ENCODE measurements at regions not wholly inside any gene's neighbourhood (a gene's known extent, or its start where the extent isn't known, plus 50 kb on each side); places are given as distances from the start of the nearest gene placed in this dataset.

DNA sequence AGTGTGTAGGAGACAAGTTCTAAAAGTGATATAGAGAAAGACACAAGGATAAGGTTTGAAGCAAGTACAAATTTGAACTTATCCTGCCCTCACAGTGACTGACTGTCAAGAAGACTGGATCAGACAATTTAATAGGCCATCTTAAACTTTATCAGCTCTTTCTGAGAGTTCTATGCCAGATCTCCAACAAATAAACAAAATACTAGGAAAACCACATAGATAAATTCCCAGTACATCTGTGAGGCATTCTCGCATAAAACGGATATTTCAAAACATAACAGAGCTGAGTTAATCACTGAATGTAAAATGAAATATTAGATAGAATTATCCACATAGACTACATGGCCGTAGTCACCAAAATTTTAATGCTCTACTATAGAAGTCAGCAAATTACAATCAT lies 120.9 kb upstream of the LUZP2 start:
- no peaks in the 10 kb centered on the region for H3K79me2 ChIP-seq (ENCODE audit: control insufficient read depth, insufficient read depth, low read length)
- TF ChIP-seq, protein P1, sequence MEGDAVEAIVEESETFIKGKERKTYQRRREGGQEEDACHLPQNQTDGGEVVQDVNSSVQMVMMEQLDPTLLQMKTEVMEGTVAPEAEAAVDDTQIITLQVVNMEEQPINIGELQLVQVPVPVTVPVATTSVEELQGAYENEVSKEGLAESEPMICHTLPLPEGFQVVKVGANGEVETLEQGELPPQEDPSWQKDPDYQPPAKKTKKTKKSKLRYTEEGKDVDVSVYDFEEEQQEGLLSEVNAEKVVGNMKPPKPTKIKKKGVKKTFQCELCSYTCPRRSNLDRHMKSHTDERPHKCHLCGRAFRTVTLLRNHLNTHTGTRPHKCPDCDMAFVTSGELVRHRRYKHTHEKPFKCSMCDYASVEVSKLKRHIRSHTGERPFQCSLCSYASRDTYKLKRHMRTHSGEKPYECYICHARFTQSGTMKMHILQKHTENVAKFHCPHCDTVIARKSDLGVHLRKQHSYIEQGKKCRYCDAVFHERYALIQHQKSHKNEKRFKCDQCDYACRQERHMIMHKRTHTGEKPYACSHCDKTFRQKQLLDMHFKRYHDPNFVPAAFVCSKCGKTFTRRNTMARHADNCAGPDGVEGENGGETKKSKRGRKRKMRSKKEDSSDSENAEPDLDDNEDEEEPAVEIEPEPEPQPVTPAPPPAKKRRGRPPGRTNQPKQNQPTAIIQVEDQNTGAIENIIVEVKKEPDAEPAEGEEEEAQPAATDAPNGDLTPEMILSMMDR (conservative IDR thresholded peaks at IDR 0.05 in 1 of 2, IDR thresholded peaks at IDR 0.05 in 1 of 2; ENCODE audit: low read depth in 1 of 2, low read length in 2 of 2): no peak
- no peak for TF ChIP-seq EZH2 (IDR thresholded peaks at IDR 0.05; ENCODE audit: low read length, missing control alignments)
- no peak overlapping the region for H3K9ac ChIP-seq (ENCODE audit: insufficient read depth, low read length)
- no peaks in the 10 kb centered on the region for H3K4me1 ChIP-seq (ENCODE audit: control insufficient read depth, extremely low read depth, insufficient read depth, low read length)
- H2AFZ ChIP-seq (ENCODE audit: low read length): no peak overlapping the region
- H3K36me3 ChIP-seq (ENCODE audit: control insufficient read depth, insufficient read depth, low read length): no peaks in the 10 kb centered on the region
- no peak overlapping the region for H3K27ac ChIP-seq (ENCODE audit: insufficient read depth, low read length)
- H3K4me2 ChIP-seq (ENCODE audit: extremely low read depth, insufficient read depth, low read length): no peak overlapping the region
- no peaks in the 10 kb centered on the region for H3K27me3 ChIP-seq (ENCODE audit: control insufficient read depth, insufficient read depth, low read length)
- no peaks in the 10 kb centered on the region for H4K20me1 ChIP-seq (ENCODE audit: control insufficient read depth, extremely low read depth, insufficient read depth, low read length)
- H3K9me3 ChIP-seq (ENCODE audit: control insufficient read depth, insufficient read depth, low read depth, low read length): no peaks in the 10 kb centered on the region
- no peak overlapping the region for H3K4me3 ChIP-seq (replicated peaks in 1 of 4; ENCODE audit: control extremely low read depth in 1 of 4, insufficient read depth in 1 of 4, low read depth in 3 of 4, low read length in 4 of 4)
- DNase-seq (ENCODE audit: low read depth in 2 of 2): peak; percentile 14 to 18

DNA sequence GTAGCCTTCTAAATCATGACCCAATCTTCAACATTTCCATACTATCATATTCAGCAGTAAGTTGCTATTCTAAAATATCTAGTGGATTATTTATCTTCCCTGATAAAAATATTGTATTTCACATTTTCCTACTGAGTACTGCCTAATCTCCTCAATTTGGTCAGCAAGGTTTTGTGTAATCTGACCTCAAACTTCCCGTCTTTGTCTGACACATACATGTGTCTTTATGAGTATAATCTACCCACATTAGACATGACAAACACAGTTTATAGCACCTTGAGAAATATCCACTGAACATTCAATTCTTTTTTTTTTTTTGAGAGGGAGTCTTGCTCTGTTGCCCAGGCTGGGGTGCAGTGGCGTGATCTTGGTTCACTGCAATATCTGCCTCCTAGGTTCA lies 113.7 kb upstream of the LUZP2 start:
- H3K4me2 ChIP-seq (ENCODE audit: extremely low read depth, insufficient read depth, low read length): no peak overlapping the region

DNA sequence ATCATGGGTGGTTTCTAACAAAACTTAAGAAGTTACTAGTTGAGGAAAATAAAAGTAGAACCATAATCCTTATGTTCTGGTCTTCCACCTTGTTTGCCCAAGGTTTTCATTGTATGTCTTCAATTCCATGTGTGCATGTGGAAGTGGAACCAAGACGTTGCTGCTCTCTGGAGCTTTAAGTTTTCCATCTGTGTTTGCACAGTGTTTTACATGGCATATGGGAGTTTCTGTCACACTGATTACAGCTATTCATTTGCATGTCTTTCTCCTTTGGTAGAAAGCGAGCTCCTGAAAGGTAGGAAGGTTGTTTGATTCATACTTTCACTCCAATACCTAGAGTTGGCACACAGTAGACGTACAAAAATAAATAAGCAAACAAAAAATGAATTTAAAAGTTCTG lies 112.6 kb upstream of the LUZP2 start:
- H4K20me1 ChIP-seq (ENCODE audit: control insufficient read depth, extremely low read depth, insufficient read depth, low read length): no peaks in the 10 kb centered on the region
- no peak overlapping the region for H3K27ac ChIP-seq (ENCODE audit: insufficient read depth, low read length)
- H3K9ac ChIP-seq (ENCODE audit: insufficient read depth, low read length): no peak overlapping the region
- DNase-seq (ENCODE audit: low read depth in 2 of 2): no peak
- no peak overlapping the region for H3K4me2 ChIP-seq (ENCODE audit: extremely low read depth, insufficient read depth, low read length)
- TF ChIP-seq, protein P1 (conservative IDR thresholded peaks at IDR 0.05 in 1 of 2, IDR thresholded peaks at IDR 0.05 in 1 of 2; ENCODE audit: low read depth in 1 of 2, low read length in 2 of 2): no peak
- no peak for TF ChIP-seq EZH2 (IDR thresholded peaks at IDR 0.05; ENCODE audit: low read length, missing control alignments)
- H3K79me2 ChIP-seq (ENCODE audit: control insufficient read depth, insufficient read depth, low read length): no peaks in the 10 kb centered on the region
- no peaks in the 10 kb centered on the region for H3K27me3 ChIP-seq (ENCODE audit: control insufficient read depth, insufficient read depth, low read length)
- no peaks in the 10 kb centered on the region for H3K36me3 ChIP-seq (ENCODE audit: control insufficient read depth, insufficient read depth, low read length)
- H3K4me1 ChIP-seq (ENCODE audit: control insufficient read depth, extremely low read depth, insufficient read depth, low read length): no peaks in the 10 kb centered on the region
- H3K4me3 ChIP-seq (replicated peaks in 1 of 4; ENCODE audit: control extremely low read depth in 1 of 4, insufficient read depth in 1 of 4, low read depth in 3 of 4, low read length in 4 of 4): no peak overlapping the region
- H3K9me3 ChIP-seq (ENCODE audit: control insufficient read depth, insufficient read depth, low read depth, low read length): no peaks in the 10 kb centered on the region
- H2AFZ ChIP-seq (ENCODE audit: low read length): no peak overlapping the region

More for the DNA sequence above, 113.7 kb upstream of the LUZP2 start:
- H3K79me2 ChIP-seq (ENCODE audit: control insufficient read depth, insufficient read depth, low read length): no peaks in the 10 kb centered on the region
- no peaks in the 10 kb centered on the region for H4K20me1 ChIP-seq (ENCODE audit: control insufficient read depth, extremely low read depth, insufficient read depth, low read length)
- H3K27ac ChIP-seq (ENCODE audit: insufficient read depth, low read length): no peak overlapping the region
- H3K9ac ChIP-seq (ENCODE audit: insufficient read depth, low read length): no peak overlapping the region
- no peaks in the 10 kb centered on the region for H3K9me3 ChIP-seq (ENCODE audit: control insufficient read depth, insufficient read depth, low read depth, low read length)
- H2AFZ ChIP-seq (ENCODE audit: low read length): no peak overlapping the region
- no peak overlapping the region for H3K4me3 ChIP-seq (replicated peaks in 1 of 4; ENCODE audit: control extremely low read depth in 1 of 4, insufficient read depth in 1 of 4, low read depth in 3 of 4, low read length in 4 of 4)
- TF ChIP-seq, protein P1 (conservative IDR thresholded peaks at IDR 0.05 in 1 of 2, IDR thresholded peaks at IDR 0.05 in 1 of 2; ENCODE audit: low read depth in 1 of 2, low read length in 2 of 2): no peak
- no peak for TF ChIP-seq EZH2 (IDR thresholded peaks at IDR 0.05; ENCODE audit: low read length, missing control alignments)
- H3K27me3 ChIP-seq (ENCODE audit: control insufficient read depth, insufficient read depth, low read length): no peaks in the 10 kb centered on the region
- H3K36me3 ChIP-seq (ENCODE audit: control insufficient read depth, insufficient read depth, low read length): no peaks in the 10 kb centered on the region
- H3K4me1 ChIP-seq (ENCODE audit: control insufficient read depth, extremely low read depth, insufficient read depth, low read length): no peaks in the 10 kb centered on the region
- DNase-seq (ENCODE audit: low read depth in 2 of 2): no peak
